Body of pancreas (tissue), 4 donors: ENCODE measurements at regions not wholly inside any gene's neighbourhood (a gene's known extent, or its start where the extent isn't known, plus 50 kb on each side); places are given as distances from the start of the nearest gene placed in this dataset.

Source experiments
- POLR2A ChIP-seq, 3 donors: fragments of 450-650 bp; IDR thresholded peaks; one replicate each; pipeline ENCODE4 v1.6.1; 2016; ENCODE audit warnings: antibody characterized with exemption in 3 of 3, mild to moderate bottlenecking in 2 of 3
- TF ChIP-seq, protein P1 (sequence below), 7 experiments: fragments of 450-650 bp in 4 of 7; fragments of 200-600 bp in 3 of 7; sonication (generic) in 3 of 7; IDR thresholded peaks; one replicate each; pipeline ENCODE4 v1.5.1; 2016 to 2019; ENCODE audit warnings: antibody characterized with exemption in 7 of 7

DNA sequence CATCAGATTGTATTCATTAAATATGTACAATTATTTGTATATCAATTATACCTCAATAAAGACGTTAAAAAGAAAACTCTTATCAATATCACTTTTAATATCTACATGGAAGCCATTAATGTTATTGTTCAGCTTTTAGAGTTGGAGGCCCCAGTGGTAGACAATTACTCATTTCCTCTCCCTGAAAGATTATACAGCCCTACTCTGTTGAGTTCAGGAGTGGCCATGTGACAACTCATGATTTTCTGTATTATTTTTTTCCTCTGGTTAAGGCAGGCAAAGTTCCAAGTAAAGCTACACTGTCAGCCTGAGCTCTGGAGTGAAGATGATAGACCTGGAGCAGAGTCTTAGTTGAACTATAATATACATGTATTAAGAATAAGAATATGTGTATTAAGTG is 247.9 kb upstream of the B3GALT2 start:
- TF ChIP-seq POLR2A (IDR thresholded peaks at IDR 0.05): no peak
- TF ChIP-seq, protein P1, sequence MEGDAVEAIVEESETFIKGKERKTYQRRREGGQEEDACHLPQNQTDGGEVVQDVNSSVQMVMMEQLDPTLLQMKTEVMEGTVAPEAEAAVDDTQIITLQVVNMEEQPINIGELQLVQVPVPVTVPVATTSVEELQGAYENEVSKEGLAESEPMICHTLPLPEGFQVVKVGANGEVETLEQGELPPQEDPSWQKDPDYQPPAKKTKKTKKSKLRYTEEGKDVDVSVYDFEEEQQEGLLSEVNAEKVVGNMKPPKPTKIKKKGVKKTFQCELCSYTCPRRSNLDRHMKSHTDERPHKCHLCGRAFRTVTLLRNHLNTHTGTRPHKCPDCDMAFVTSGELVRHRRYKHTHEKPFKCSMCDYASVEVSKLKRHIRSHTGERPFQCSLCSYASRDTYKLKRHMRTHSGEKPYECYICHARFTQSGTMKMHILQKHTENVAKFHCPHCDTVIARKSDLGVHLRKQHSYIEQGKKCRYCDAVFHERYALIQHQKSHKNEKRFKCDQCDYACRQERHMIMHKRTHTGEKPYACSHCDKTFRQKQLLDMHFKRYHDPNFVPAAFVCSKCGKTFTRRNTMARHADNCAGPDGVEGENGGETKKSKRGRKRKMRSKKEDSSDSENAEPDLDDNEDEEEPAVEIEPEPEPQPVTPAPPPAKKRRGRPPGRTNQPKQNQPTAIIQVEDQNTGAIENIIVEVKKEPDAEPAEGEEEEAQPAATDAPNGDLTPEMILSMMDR (IDR thresholded peaks at IDR 0.05): no peak
